Fibroblast of the conjunctiva (primary cell): ENCODE measurements at regions not wholly inside any gene's neighbourhood (a gene's known extent, or its start where the extent isn't known, plus 50 kb on each side); places are given as distances from the start of the nearest gene placed in this dataset.

ENCODE experiments used
- DNase-seq: peaks from one replicate; pipeline ENCODE4 v3.0.0-alpha.2; 2010; ENCODE audit warnings: low read depth

DNA sequence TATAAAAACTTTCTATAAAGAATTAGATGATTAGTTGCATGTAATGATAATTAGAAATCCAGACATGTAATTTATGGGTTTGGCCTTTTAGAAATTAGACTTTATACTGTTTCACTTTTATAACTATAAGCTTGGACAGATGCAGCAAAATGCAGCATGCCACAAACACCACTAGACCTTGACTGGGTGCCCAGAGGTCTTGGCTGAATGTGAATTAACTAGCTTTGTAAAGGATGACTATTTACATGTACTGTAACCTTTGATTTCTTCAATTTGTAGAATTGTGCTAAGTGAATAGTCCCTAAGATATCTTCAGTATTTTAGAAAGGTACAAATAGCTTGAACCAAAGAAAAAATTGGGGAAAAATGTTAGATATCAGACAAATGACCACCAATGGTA lies 2168.1 kb downstream of the MAT2B start:
- DNase-seq: no peak

DNA sequence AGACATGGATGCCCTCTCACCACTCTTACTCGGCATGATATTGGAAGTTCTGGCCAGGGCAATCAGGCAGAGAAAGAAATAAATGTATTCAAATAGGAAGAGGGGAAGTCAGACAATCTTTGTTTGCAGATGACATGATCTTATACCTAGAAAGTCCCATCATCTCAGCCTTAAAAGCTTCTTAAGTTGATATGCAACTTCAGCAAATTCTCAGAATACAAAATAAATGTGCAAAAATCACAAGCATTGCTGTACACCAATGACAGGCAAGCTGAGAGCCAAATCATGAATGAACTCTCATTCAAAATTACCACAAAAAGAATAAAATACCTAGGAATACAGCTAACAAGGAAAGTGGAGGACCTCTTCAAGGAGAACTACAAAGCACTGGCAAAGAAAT lies 2190.4 kb downstream of the MAT2B start:
- no peak for DNase-seq

DNA sequence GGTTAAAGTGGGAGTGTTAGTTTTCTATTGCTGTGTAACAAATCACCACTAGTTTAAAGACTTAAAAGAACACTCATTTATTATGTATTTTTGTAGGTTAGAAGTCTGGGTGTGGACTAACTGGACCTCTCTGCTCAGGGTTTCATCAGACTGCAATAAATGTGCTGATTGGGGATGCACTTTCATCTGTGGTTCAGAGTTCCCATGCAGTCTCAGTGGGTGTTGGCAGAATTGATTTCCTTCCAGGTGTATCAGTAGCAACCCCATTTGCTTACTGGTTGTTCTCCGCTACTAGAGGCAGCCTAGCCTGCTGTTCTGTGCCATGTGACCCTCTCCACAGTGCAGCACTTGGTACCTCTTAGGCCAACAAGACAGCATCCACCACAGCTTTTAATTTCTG lies 2200.5 kb downstream of the MAT2B start:
- DNase-seq: no peak

DNA sequence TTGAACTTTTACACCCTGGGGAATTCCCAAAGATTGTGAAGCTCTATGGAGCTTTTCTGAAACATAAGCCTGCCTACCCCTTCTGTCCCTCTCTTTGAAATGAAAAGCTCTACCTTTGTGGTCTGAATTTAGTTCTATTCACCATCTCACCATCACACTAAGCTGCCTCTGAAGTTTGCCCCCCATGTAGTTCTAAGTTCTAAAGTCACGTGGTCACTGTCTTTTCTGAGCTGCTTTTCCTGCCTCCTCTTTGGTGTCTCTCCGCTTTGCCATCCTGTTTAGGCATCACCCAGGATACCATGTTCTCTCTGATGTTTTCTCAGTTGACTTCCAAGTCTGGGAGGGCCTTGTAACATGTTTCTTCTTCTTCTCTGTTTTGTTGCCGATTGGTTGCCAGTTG lies 2206.6 kb downstream of the MAT2B start:
- DNase-seq: no peak

DNA sequence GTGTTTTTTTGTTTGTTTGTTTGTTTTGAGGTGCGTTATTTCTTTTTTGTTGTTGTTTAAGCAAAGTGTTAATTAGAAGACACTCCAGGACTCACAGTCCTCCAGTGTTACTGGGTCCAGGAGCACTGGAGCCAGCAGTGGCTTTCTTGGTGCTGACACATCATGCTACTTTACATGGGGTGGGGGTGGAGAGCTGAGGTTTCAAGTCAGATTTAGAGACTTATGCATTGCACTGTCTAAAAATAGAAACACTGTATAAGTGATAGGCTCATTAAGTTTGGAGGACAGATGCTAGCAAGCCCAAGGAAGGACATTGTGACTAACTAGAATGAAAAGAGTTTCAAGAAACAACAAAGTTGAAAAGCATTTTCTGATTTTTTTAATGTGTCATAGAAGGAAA lies 2209.2 kb downstream of the MAT2B start:
- no peak for DNase-seq

DNA sequence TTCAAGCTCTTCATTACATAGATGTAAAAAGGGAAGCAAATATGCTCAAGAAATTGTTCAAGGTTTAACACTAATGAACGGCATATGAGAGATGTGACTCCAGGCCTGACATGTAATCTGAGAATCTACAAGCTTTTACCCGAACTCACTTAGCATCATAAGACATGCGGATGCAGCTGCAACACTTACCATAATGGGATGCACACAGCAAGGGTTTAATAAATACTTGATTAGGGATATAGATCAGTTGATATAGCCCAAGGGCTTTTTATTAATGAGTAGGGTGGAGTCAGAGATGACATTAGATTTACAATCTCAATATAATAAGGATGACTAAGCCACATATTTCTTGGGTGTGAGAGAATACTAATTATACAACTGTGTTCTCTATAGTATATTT lies 2215.5 kb downstream of the MAT2B start:
- no peak for DNase-seq

DNA sequence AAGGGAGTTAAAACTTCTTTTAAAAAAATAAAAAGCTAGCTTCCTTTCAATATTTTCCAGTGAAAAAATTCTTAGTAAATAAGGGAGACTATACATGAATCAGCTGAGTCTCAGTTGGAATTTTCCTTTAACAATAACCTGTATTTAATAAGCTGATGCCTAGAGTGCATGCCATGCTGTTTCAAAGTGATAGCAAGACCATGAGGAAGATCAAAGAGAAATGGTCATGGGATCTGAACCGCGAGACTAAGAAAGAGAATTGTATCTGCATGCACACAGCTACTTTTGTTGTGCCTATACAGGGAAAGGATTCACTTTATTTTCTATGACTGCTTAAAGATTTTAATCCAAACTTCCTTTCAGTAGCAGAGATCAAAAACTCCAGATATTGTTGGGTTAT lies 2217.0 kb downstream of the MAT2B start:
- DNase-seq: no peak

DNA sequence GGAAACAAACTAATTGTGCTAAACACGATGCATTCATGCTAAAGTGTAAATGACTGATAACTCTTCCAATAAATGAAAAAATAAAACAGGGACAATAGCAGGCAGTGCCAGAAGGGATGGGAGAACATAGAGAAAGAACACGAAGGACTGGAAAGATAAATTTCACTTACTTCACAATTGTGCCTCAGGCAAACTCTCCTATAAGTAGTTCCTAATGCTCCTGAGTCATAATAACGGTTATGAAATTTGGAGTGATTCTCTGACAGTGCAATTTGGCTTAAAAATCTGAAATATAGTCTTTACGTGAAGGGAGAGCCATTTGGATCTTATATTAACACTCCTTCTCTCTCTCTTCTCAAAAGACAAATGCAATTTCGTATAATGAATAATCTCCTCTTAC lies 2218.5 kb downstream of the MAT2B start:
- DNase-seq: no peak

DNA sequence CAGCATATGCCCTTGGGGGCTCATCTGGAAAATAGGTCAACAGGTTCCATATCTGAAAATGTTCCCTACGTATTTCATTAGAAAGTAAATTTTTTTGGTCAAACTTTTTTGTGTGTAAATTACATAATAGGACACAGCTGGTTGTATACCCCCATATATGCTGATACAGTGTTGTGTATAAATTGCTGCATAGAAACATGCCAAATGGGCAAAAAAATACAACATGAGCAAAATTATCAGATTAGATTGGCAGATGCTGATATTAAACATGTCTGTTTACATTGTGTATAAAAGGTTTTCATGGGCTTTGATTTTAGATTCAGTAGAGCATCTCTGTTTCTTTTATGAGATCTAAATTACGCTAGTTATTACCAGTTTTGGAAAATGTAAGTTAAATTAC lies 2223.0 kb downstream of the MAT2B start:
- DNase-seq: no peak

DNA sequence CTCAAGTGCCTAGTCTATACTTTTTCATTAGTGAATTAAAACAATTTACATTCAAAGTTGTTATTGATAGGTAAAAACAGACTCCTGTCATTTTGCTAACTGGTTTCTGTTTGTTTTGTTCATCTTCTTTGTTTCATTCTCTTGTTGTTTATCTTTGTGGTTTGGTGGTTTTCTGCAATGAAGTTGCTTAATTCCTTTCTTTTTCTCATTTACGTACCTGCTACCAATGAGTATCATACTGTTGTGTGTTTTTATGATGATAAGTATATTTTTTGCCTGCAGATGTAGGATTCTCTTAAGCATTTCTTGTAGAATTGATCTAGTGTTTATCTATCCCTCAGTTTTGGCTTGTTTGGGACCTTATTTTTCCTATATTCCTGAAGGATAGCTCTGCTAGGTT lies 2230.0 kb downstream of the MAT2B start:
- DNase-seq: no peak

DNA sequence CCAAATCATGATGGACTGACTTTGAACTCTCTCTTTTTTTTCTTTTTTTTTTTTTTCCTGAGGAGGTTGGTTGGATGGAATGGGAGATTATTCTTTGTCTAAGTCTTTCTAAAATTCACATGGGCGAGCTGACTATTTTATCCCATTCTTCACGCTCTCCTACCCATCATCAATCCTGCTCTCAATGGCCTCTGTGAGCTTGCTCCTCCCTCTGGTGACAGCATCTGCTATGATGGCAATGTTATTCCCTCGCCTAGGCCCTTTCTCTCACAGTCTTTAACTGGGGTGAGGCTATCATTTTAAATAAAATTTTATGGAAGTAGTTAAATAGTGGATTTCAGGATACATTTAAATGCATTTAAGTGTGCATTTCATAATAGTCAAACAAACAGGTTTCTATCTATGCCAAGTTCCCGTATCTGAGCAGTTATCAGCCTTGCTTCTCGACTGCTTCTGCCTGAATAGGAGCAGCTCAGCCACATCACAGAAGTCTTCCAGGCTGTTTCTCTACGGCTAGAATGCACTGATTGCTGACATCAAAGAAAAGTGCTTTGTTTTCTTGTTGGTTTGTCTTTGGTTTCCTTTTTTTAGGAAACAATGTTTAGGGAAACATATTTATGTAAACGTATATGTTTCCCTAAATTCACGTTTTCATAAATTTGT lies 2233.8 kb downstream of the MAT2B start:
- no peak for DNase-seq

DNA sequence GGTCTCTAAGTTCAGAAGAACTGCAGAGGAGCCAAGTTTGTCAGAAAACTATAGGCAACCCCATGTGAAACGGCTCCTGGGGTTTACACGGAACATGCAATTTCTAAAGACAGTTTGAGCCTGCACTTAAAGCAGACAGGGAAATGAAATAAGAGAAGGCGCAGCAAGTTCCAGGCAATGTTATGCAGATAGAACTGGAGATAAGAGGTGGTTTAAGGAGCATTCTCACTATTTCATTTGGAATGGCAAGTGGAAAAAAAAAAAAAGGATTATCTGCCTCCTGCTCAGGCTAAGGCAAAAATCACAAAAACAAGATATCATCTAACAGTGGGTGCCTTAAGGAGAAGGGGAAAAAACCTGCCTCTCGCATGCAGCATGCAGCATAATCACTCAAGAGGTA lies 2252.4 kb downstream of the MAT2B start:
- DNase-seq: no peak

DNA sequence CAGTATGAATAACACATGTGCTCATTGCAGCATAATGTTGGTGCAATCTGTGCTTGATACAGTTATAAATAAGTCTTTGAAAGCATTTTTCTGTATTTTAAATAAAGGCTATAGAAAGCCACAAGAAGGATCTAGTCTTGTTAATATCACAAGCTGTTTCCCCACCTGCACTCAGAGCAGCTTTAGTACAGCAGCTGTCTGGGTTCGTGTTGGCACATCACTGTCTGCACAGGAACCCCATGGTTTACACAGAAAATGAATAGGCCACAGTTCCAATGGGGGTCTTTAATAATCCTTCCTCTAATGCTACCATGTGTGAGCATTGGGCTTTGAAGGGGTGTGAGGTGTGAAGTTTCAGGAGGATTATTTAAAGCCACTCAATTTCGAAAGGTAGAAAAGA lies 2269.7 kb downstream of the MAT2B start:
- no peak for DNase-seq

DNA sequence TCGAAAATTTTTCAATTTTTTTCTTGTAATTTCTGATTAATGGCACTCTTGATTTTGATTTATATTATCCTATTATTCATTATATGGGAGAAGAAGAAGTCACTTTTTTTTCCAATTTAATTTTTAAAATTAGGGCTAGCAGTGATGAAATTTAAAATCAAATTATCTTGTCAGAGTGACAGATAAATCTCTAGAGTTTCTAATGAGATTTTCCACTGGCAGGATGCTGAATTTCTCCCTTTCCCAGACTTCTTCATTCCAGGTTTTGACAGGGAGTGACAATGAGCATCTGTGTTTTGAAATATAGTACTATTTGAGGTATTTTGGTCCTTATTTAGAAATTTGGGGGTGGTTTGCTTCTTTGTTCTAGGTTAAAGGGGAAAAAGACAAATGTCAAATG lies 2274.1 kb downstream of the MAT2B start:
- no peak for DNase-seq

DNA sequence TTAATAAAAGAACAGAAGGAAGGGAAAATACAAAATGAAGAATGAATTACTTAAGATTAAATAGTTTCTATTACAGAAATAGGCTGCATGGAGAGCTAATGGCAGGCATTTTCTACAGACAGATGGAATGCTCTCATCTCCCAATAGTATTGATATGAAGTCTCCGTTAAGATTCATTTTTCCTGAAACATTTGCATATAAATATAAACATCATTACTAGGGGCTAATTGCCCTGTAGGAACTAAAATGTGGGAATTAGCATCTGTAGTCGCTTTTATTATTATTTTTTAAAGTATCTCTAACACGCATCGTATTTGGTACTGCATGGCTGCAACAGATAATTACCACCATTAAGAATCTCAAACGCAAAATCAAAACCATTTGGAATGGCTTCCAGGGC lies 2275.5 kb downstream of the MAT2B start:
- DNase-seq: no peak

DNA sequence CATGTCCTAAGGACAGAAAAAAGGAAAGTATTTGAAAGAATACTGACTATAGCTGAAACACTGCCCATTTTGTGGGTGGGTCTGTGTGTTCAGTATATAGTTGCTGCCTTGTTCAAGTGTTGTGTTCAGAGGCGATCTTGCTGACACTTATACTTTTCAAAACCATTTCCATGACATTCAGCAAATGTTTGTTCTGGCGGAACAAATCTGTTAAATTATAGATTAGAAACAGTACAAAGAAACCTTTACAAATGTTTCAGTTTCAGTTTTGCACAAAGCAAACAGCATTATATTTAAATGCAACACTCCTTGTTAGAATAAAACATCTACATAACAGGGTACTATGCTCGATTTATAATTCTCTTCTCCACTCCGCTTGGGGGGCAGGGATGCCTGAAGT lies 2276.3 kb downstream of the MAT2B start:
- no peak for DNase-seq

DNA sequence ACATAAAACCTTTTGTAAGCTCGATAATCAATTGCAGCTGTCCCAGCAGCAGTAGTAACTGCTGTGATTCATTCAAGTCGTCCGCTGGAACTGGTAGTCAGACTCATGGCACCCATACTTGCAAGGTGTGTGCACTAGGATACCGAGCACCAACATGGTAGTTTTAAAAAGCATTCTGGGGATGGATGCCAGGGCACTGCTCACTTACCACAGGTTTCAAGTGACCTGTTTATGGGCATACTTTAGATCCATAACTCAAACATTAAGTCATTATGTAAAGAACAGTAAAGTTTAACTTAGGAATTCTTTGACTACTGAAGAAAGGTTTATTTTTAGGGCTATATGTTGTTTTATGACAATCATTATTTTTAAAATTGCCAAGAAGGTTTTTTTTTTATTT lies 2277.6 kb downstream of the MAT2B start:
- DNase-seq: no peak

DNA sequence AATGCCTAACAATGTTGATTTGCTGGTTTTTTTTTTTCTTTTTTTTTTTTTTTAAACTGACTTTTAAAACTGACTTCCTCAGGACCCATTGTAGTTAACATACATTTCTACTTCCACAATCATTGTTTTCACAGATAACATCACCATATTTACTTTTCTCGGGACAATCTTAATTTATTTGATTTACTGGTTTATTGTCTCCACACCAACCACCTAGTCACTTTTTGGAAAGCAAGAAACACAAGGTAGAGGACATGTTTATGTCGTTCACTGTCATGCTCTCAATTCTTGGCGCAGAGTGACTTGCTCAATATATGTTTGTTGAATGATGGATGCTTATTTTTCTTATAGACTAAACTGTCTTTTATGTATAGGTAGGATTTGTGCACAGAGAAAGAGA lies 2280.7 kb downstream of the MAT2B start:
- DNase-seq: no peak

DNA sequence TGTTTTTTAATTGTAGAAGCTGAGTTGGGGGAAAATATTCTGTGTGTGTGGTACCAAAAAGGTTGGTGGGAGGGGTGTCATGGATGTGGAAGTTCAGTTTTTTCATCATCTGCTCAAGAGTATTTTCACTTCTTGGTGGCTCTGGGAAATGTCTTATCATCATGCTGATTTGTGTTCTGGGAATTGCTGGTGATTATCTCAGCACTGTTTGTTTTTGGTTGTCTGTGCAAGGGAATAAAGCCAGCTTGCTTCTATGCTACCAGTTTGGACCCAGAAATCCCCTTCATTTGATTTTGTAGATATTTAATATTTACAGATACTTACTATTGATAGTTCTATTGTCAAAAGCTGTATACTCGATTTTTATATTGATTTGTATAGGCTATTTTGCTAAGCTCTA lies 2289.7 kb downstream of the MAT2B start:
- DNase-seq: no peak

DNA sequence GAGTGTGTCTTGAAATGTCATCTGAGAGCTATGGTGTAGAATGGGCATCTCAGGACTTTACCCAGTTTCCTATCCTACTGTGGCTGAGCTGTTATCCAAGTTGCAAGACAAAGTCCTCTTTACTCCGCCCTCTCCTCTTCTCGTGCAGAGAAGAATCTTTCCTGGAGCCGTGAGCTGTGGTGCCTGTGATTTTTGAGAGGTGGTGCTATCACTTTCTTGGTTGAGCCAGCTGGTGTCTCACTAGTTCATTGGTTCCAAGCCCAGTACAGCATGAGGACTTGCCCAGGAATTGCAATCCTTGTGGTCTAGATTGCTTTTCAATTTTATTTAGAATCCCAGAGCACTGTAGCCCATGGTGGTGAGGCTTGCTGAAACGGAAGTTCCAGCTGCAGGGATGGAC lies 2300.3 kb downstream of the MAT2B start:
- DNase-seq: no peak

DNA sequence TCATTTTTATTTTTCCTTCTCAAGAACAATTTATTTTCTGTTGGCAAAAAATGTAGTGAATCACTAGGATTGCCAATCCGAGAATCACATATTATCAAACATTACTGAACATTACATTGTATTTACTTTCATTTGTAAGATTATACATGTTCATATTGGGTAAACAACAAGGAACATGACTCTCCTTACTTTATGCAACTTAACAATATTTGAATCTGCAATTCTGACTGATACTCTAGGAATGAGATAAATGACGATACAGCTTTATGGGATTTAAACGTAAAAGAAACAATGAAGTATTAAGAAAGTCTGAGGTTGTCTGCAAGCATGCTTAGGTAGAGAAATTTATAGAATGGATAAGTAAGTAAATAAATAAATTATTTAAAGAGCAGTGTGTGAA lies 2302.9 kb downstream of the MAT2B start:
- DNase-seq: no peak

DNA sequence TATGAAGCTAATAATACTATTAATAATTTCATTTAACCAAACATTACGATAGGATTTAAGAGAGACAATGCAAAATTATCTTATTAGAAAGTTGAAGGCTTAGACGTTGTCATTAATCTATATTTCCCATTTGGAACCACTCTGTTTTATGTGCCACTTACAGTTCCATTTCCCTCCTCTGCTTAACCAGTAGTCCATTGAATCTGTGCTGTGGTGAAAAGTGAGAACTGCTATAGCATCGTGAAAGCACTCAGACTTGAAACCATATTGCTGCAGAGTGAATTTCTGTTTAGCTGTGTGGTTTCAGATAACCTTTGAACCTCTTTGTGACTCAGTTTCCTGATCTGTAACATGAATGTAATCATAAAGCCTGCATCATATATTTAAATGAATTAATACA lies 2304.5 kb downstream of the MAT2B start:
- no peak for DNase-seq

DNA sequence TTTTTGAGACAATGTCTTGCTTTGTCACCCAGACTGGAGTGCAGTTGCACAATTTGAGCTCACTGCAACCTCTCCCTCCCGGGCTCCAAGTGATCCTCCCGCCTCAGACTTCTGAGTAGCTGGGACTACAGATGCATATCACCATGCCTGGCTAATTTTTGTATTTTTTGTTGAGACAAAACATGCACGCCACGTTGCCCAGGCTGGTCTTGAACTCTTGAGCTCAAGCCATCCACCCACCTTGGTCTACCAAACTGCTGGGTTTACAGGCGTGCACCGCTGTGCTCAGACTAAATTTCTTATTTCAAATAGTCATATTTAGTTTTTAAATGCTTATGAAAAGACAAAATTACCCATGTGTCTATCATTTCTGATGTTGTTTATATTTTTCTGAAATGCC lies 2324.1 kb downstream of the MAT2B start:
- DNase-seq: no peak

DNA sequence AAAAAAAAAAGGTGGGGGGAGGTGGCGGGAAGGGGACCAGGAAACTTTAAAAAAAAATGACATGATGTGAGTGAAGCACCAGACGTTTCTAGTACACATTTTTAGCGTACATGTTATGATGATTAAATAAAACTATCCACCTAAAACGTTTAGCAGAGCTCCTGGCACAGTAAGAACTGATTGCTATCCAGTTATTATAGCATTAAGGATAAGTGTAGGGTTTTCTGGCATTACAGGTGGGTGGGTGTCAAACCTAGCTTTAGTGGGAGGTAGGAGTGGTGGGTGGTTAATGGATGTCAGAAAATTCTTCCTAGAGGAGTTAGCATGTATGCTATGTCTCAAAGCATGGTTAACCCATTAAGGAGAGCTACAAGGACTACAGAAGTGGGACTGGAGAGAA lies 2329.5 kb downstream of the MAT2B start:
- no peak for DNase-seq

DNA sequence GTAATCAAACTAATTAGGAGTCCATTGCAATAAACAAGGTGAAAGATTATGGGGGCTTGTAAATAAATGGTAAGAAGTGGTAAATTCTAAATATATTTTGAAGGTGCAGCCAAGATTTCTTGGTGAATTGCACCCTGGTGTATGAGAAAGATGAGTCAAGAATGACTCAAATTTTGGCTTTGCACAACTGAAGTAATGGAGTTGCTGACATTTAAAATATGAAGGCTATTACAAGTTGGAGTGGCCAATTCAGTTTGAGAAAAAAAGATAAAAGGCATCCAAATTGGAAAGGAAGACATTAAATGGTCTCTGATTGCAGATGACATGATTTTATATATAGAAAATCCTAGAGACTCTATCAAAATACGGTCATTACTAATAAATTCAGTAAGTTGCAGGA lies 2330.6 kb downstream of the MAT2B start:
- DNase-seq: no peak
